Smooth muscle cell (in vitro differentiated cells): ENCODE measurements at regions not wholly inside any gene's neighbourhood (a gene's known extent, or its start where the extent isn't known, plus 50 kb on each side); places are given as distances from the start of the nearest gene placed in this dataset.

ENCODE experiments used
- DNase-seq: peaks from one replicate; lab custom pipeline; 2025; ENCODE audit not compliant: unreplicated experiment; lab: John Stamatoyannopoulos, UW
- H2AFZ ChIP-seq: fragments of 200-600 bp; sonication (generic); 2 replicates; pipeline ENCODE4 v1.6.0; 2016; ENCODE audit warnings: antibody characterized with exemption, low read depth, mild to moderate bottlenecking
- H3F3A ChIP-seq: fragments of 200-600 bp; sonication (generic); 2 replicates; pipeline ENCODE4 v1.6.0; 2017; ENCODE audit warnings: antibody characterized with exemption, low read depth
- H3K27ac ChIP-seq: fragments of 200-600 bp; sonication (generic); 2 replicates; pipeline ENCODE4 v1.5.1; 2016; ENCODE audit warnings: low read depth, mild to moderate bottlenecking
- H3K27me3 ChIP-seq: fragments of 200-600 bp; sonication (generic); 2 replicates; pipeline ENCODE4 v1.6.1; 2016; ENCODE audit warnings: low read depth, mild to moderate bottlenecking
- H3K36me3 ChIP-seq: fragments of 200-600 bp; sonication (generic); 2 replicates; pipeline ENCODE4 v1.5.1; 2016; ENCODE audit warnings: low read depth
- H3K4me1 ChIP-seq: fragments of 200-600 bp; sonication (generic); 2 replicates; pipeline ENCODE4 v1.5.1; 2016; ENCODE audit warnings: low read depth
- H3K4me2 ChIP-seq: fragments of 200-600 bp; sonication (generic); 2 replicates; pipeline ENCODE4 v1.6.0; 2016; ENCODE audit warnings: mild to moderate bottlenecking
- H3K4me3 ChIP-seq: fragments of 200-600 bp; sonication (generic); 2 replicates; pipeline ENCODE4 v1.5.1; 2016; ENCODE audit warnings: mild to moderate bottlenecking
- H3K79me2 ChIP-seq: fragments of 200-600 bp; sonication (generic); 2 replicates; pipeline ENCODE4 v1.6.0; 2016; ENCODE audit warnings: low read depth, mild to moderate bottlenecking
- H3K9ac ChIP-seq: fragments of 200-600 bp; sonication (generic); 2 replicates; pipeline ENCODE4 v1.6.0; 2016; ENCODE audit warnings: low read depth
- H3K9me3 ChIP-seq: fragments of 200-600 bp; sonication (generic); replicated peaks from 2 replicates; pipeline ENCODE4 v1.5.1; 2016; ENCODE audit warnings: low read depth
- H4K20me1 ChIP-seq: fragments of 200-600 bp; sonication (generic); 2 replicates; pipeline ENCODE4 v1.6.0; 2016; ENCODE audit warnings: low read depth
- CTCF ChIP-seq: fragments of 200-600 bp; sonication (generic); IDR thresholded peaks from 2 replicates; pipeline ENCODE4 v1.5.1; 2017; ENCODE audit warnings: borderline replicate concordance, mild to moderate bottlenecking, antibody characterized with exemption; ENCODE audit not compliant: insufficient read depth, poor library complexity, severe bottlenecking
- WGBS: methylation state at CpG from one replicate; pipeline ENCODE4 v1.1.7; 2016; ENCODE audit warnings: low lambda C conversion rate; 5-methylcytosine and 5-hydroxymethylcytosine counted together

GRCh38 chr12:113742801-113743200, 223.3 kb downstream of the RBM19 start:
- no peaks in the 10 kb centered on the region for H3K9me3 ChIP-seq
- no peaks in the 10 kb centered on the region for H3K36me3 ChIP-seq
- no peaks in the 10 kb centered on the region for H3F3A ChIP-seq
- no peak overlapping the region for H2AFZ ChIP-seq
- DNase-seq: no peak
- WGBS: 92% methylated on average over 8 of the region's 8 CpGs
- H4K20me1 ChIP-seq: no peaks in the 10 kb centered on the region
- no peak overlapping the region for H3K27ac ChIP-seq
- no peaks in the 10 kb centered on the region for H3K4me1 ChIP-seq
- no peak overlapping the region for H3K9ac ChIP-seq
- TF ChIP-seq CTCF: no peak
- H3K4me3 ChIP-seq: no peak overlapping the region
- H3K4me2 ChIP-seq: no peak overlapping the region
- no peaks in the 10 kb centered on the region for H3K79me2 ChIP-seq
- peaks cover 55% of the 10 kb centered on the region for H3K27me3 ChIP-seq

GRCh38 chr12:113740699-113741098, 225.4 kb downstream of the RBM19 start:
- TF ChIP-seq CTCF: no peak
- WGBS: 83% methylated on average over 1 of the region's 1 CpG
- no peak overlapping the region for H3K4me3 ChIP-seq
- no peaks in the 10 kb centered on the region for H3K79me2 ChIP-seq
- H3K27ac ChIP-seq: no peak overlapping the region
- DNase-seq: no peak
- H2AFZ ChIP-seq: no peak overlapping the region
- no peaks in the 10 kb centered on the region for H3F3A ChIP-seq
- no peaks in the 10 kb centered on the region for H4K20me1 ChIP-seq
- H3K4me2 ChIP-seq: no peak overlapping the region
- H3K9ac ChIP-seq: no peak overlapping the region
- H3K9me3 ChIP-seq: no peaks in the 10 kb centered on the region
- no peaks in the 10 kb centered on the region for H3K36me3 ChIP-seq
- H3K4me1 ChIP-seq: no peaks in the 10 kb centered on the region
- H3K27me3 ChIP-seq: peaks cover 34% of the 10 kb centered on the region

DNA sequence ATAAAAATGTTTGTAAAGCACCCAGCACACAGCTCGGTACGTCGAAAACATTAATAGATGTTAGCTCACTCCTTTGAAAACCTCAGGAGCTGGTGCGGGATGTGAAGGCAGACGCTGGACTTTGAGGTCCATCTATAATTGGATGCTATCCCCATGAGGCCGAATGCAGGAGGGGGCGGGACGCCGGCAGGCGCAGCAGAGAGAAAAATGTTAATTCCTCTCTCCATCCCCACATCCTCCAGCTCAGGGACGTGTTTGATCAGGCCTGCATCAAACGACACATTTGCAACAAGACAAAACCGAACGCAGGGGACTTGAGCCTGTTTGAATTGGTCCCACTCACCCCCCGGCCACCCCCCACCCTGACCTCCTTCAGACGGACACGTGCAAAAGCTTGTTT, 231.0 kb downstream of the RBM19 start:
- 29% methylated on average over 17 of the region's 17 CpGs for WGBS
- peaks cover 4% of the 10 kb centered on the region for H3K27me3 ChIP-seq
- no peaks in the 10 kb centered on the region for H3K36me3 ChIP-seq
- H3K79me2 ChIP-seq: no peaks in the 10 kb centered on the region
- DNase-seq: no peak
- H4K20me1 ChIP-seq: no peaks in the 10 kb centered on the region
- H2AFZ ChIP-seq: no peak overlapping the region
- H3K4me2 ChIP-seq: no peak overlapping the region
- H3K9ac ChIP-seq: no peak overlapping the region
- H3K4me3 ChIP-seq: no peak overlapping the region
- peaks cover 5% of the 10 kb centered on the region for H3K4me1 ChIP-seq
- no peaks in the 10 kb centered on the region for H3F3A ChIP-seq
- no peak for TF ChIP-seq CTCF
- H3K27ac ChIP-seq: no peak overlapping the region
- no peaks in the 10 kb centered on the region for H3K9me3 ChIP-seq

GRCh38 chr12:113734503-113734902, 231.6 kb downstream of the RBM19 start:
- TF ChIP-seq CTCF: no peak
- no peak overlapping the region for H3K4me2 ChIP-seq
- no peaks in the 10 kb centered on the region for H3K36me3 ChIP-seq
- H3K9ac ChIP-seq: no peak overlapping the region
- H3F3A ChIP-seq: no peaks in the 10 kb centered on the region
- no peak overlapping the region for H3K4me3 ChIP-seq
- no peak overlapping the region for H2AFZ ChIP-seq
- H3K27me3 ChIP-seq: peaks cover 7% of the 10 kb centered on the region
- WGBS: 89% methylated on average over 3 of the region's 3 CpGs
- no peaks in the 10 kb centered on the region for H3K9me3 ChIP-seq
- no peaks in the 10 kb centered on the region for H3K79me2 ChIP-seq
- peaks cover 5% of the 10 kb centered on the region for H3K4me1 ChIP-seq
- no peak for DNase-seq
- H4K20me1 ChIP-seq: no peaks in the 10 kb centered on the region
- no peak overlapping the region for H3K27ac ChIP-seq
